H1 (cell line): ENCODE measurements at regions not wholly inside any gene's neighbourhood (a gene's known extent, or its start where the extent isn't known, plus 50 kb on each side); places are given as distances from the start of the nearest gene placed in this dataset.

ENCODE experiments used
- BCL11A ChIP-seq, 2 experiments: IDR thresholded peaks; one replicate each; pipeline ENCODE4 v1.6.1; 2011; ENCODE audit warnings: low read depth in 2 of 2, low read length in 2 of 2, mild to moderate bottlenecking in 2 of 2
- CHD2 ChIP-seq: IDR thresholded peaks from 2 replicates; pipeline ENCODE4 v1.6.1; 2012; ENCODE audit warnings: low read length, improper control_type of control experiment
- CTCF ChIP-seq, 3 experiments: IDR thresholded peaks; 1 replicate in 2 of 3; 2 replicates in 1 of 3; pipeline versions ENCODE4 v1.5.1 to v1.6.1; 2011; ENCODE audit warnings: low read length in 3 of 3, mild to moderate bottlenecking in 3 of 3, inconsistent platforms in 2 of 3, low read depth in 1 of 3, moderate library complexity in 1 of 3; ENCODE audit not compliant: insufficient read depth in 1 of 3; ENCODE audit errors: control extremely low read depth in 1 of 3
- GABPA ChIP-seq: IDR thresholded peaks from 2 replicates; pipeline ENCODE4 v1.6.1; 2011; ENCODE audit warnings: mild to moderate bottlenecking, low read length, moderate library complexity, borderline replicate concordance; ENCODE audit not compliant: insufficient read depth
- POLR2AphosphoS5 ChIP-seq: IDR thresholded peaks from 2 replicates; pipeline ENCODE4 v1.6.1; 2011; ENCODE audit warnings: low read depth, low read length
- TAF1 ChIP-seq: IDR thresholded peaks from 2 replicates; pipeline ENCODE4 v1.6.1; 2011; ENCODE audit warnings: mild to moderate bottlenecking, low read depth, low read length

DNA sequence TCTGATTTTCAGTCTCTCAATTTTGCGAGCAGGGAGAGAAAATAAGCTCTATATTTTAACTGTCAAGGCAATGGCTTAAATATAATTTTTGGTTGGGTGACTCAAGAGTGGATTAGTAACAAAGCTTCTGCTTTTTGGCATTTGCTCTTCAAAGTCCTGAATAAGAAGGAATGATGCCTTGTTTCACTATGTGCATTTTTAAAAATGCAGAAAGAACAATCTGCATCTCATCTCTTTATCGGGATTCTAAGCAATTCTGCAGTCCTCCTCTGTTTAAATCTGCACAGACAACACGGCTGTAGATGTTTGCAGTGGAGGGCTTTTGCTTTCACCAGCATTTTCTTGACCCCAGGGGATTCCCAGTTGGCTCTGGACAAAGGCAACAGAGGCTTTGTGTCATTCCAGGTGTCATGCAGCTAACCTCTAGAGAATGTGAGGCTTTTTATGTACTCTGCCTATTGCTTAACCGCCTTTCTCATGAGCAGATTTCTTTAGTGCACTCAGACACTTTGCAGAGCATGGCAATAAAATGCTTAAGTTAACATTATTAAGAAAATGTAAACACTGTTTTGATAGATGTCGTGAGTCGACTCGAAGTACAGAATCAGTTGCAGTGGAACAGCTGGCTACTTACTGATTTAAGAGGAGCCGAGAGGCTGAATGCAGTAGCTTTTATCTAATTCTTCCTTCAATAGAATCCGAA is 783.2 kb upstream of the NEGR1 start:
- TF ChIP-seq CTCF (IDR thresholded peaks at IDR 0.05; ENCODE audit: control extremely low read depth in 1 of 3, insufficient read depth in 1 of 3, low read depth in 1 of 3, low read length in 3 of 3), result no peak
- TF ChIP-seq TAF1, result no peak
- TF ChIP-seq CHD2, result no peak
- TF ChIP-seq GABPA, result no peak
- TF ChIP-seq BCL11A (IDR thresholded peaks at IDR 0.05; ENCODE audit: low read depth in 2 of 2, low read length in 2 of 2), result no peak
- TF ChIP-seq POLR2AphosphoS5, result no peak
